Upper lobe of right lung (tissue), 1 donor: ENCODE measurements at regions not wholly inside any gene's neighbourhood (a gene's known extent, or its start where the extent isn't known, plus 50 kb on each side); places are given as distances from the start of the nearest gene placed in this dataset.
A peak's percentile ranks its signal among the peaks of the same experiment; 100 is the strongest.

Source experiments
- ATAC-seq: fragments of 200-7000 bp; cut with Tn5 transposase; one replicate; pipeline ENCODE4 v1.9.1; 2020; ENCODE audit warnings: mild to moderate bottlenecking, moderate library complexity
- DNase-seq: peaks from one replicate; pipeline ENCODE4 v3.0.0-alpha.2; 2020
- H3K27ac ChIP-seq: fragments of 200-600 bp; one replicate; pipeline ENCODE4 v1.8.0; 2022
- H3K27me3 ChIP-seq: fragments of 200-600 bp; one replicate; pipeline ENCODE4 v1.8.0; 2022; ENCODE audit warnings: mild to moderate bottlenecking
- H3K36me3 ChIP-seq: fragments of 200-600 bp; one replicate; pipeline ENCODE4 v1.8.0; 2022
- H3K4me1 ChIP-seq: fragments of 200-600 bp; one replicate; pipeline ENCODE4 v1.8.0; 2022
- H3K4me3 ChIP-seq: fragments of 200-600 bp; one replicate; pipeline ENCODE4 v1.8.0; 2022; ENCODE audit warnings: mild to moderate bottlenecking
- H3K9me3 ChIP-seq: fragments of 200-600 bp; one replicate; pipeline ENCODE4 v1.8.0; 2022
- CTCF ChIP-seq: fragments of 200-600 bp; IDR thresholded peaks from one replicate; pipeline ENCODE4 v1.8.0; 2022; ENCODE audit warnings: antibody characterized with exemption
- intact Hi-C: fragments of 100-400 bp; cut with DNase I; formaldehyde crosslinking; loops from one replicate; pipeline ENCODE4 v1.11.0; 2022
- donor health status: DM: no; HTN: yes; CAD: no; lungs with severe emphysema.

GRCh38 chr12:92365333-92365732 is 219.7 kb upstream of the BTG1 start:
- no peaks in the 10 kb centered on the region for H3K9me3 ChIP-seq
- H3K27ac ChIP-seq, result no peak overlapping the region
- no peak for TF ChIP-seq CTCF
- H3K4me1 ChIP-seq, result peaks cover 10% of the 10 kb centered on the region
- no peaks in the 10 kb centered on the region for H3K36me3 ChIP-seq
- no peak for DNase-seq
- no peaks in the 10 kb centered on the region for H3K27me3 ChIP-seq
- no peak overlapping the region for H3K4me3 ChIP-seq
- intact Hi-C loops, result no loop called here
- no peak for ATAC-seq

GRCh38 chr12:92363295-92364146 is 217.9 kb upstream of the BTG1 start:
- Histone ChIP-seq H3K27me3 (no peaks in the 10 kb centered on the region), H3K4me3 (peak overlapping the region; percentile 42), H3K9me3 (no peaks in the 10 kb centered on the region), H3K27ac (peak overlapping the region; percentile 67), H3K36me3 (no peaks in the 10 kb centered on the region), H3K4me1 (peaks cover 10% of the 10 kb centered on the region)
- DNase-seq, result no peak
- intact Hi-C loops, result no loop called here
- no peak for TF ChIP-seq CTCF
- ATAC-seq, result peak; percentile 83

GRCh38 chr12:92362785-92363184 is 217.1 kb upstream of the BTG1 start:
- peaks cover 10% of the 10 kb centered on the region for H3K4me1 ChIP-seq
- H3K36me3 ChIP-seq, result no peaks in the 10 kb centered on the region
- ATAC-seq, result no peak
- no peak for TF ChIP-seq CTCF
- intact Hi-C loops, result no loop called here
- no peaks in the 10 kb centered on the region for H3K27me3 ChIP-seq
- peak overlapping the region; percentile 42 for H3K4me3 ChIP-seq
- peak overlapping the region; percentile 67 for H3K27ac ChIP-seq
- H3K9me3 ChIP-seq, result no peaks in the 10 kb centered on the region
- DNase-seq, result no peak

GRCh38 chr12:92362126-92362525 is 216.5 kb upstream of the BTG1 start:
- ATAC-seq, result no peak
- Histone ChIP-seq H3K4me3 (no peak overlapping the region), H3K36me3 (no peaks in the 10 kb centered on the region), H3K9me3 (no peaks in the 10 kb centered on the region), H3K4me1 (peaks cover 10% of the 10 kb centered on the region), H3K27me3 (no peaks in the 10 kb centered on the region), H3K27ac (no peak overlapping the region)
- no peak for TF ChIP-seq CTCF
- intact Hi-C loops, result no loop called here
- no peak for DNase-seq

- Histone ChIP-seq H3K27me3 (no peaks in the 10 kb centered on the region), H3K36me3 (no peaks in the 10 kb centered on the region), H3K4me3 (no peak overlapping the region), H3K4me1 (peaks cover 10% of the 10 kb centered on the region), H3K9me3 (no peaks in the 10 kb centered on the region), H3K27ac (no peak overlapping the region)
- DNase-seq, result no peak
- no peak for TF ChIP-seq CTCF
- intact Hi-C loops, result no loop called here
- no peak for ATAC-seq
These were observed 214.9 kb upstream of the BTG1 start for GRCh38 chr12:92360543-92360942.
